AG09309 (cell line): ENCODE measurements at regions not wholly inside any gene's neighbourhood (a gene's known extent, or its start where the extent isn't known, plus 50 kb on each side); places are given as distances from the start of the nearest gene placed in this dataset.

Experiments
- DNase-seq: peaks from one replicate; pipeline ENCODE4 v3.0.0-alpha.2; 2010; ENCODE audit warnings: low read depth
- H3K4me3 ChIP-seq: 2 replicates; pipeline ENCODE4 v1.5.1; 2011; ENCODE audit warnings: mild to moderate bottlenecking, low read depth, low read length, moderate library complexity; ENCODE audit not compliant: control insufficient read depth
- CTCF ChIP-seq: IDR thresholded peaks from 2 replicates; pipeline ENCODE4 v1.5.1; 2011; ENCODE audit warnings: mild to moderate bottlenecking, low read depth, low read length, inconsistent platforms; ENCODE audit not compliant: insufficient read depth, control insufficient read depth; ENCODE audit errors: missing control alignments

- H3K4me3 ChIP-seq: no peak overlapping the region
- TF ChIP-seq CTCF: no peak
- DNase-seq: no peak
These were observed 159.0 kb upstream of the CTNNB1 start for GRCh38 chr3:41040256-41040655.

- H3K4me3 ChIP-seq: no peak overlapping the region
- no peak for DNase-seq
- TF ChIP-seq CTCF: no peak
These were observed 157.8 kb upstream of the CTNNB1 start for GRCh38 chr3:41041462-41041861.

GRCh38 chr3:41041899-41042298 lies 157.4 kb upstream of the CTNNB1 start:
- no peak overlapping the region for H3K4me3 ChIP-seq
- DNase-seq: no peak
- no peak for TF ChIP-seq CTCF

GRCh38 chr3:41044523-41044922 lies 154.8 kb upstream of the CTNNB1 start:
- DNase-seq: no peak
- no peak for TF ChIP-seq CTCF
- no peak overlapping the region for H3K4me3 ChIP-seq

- DNase-seq: no peak
- no peak for TF ChIP-seq CTCF
- H3K4me3 ChIP-seq: no peak overlapping the region
These were observed 153.8 kb upstream of the CTNNB1 start for GRCh38 chr3:41045491-41045890.

- H3K4me3 ChIP-seq: no peak overlapping the region
- TF ChIP-seq CTCF: no peak
- no peak for DNase-seq
These were observed 149.2 kb upstream of the CTNNB1 start for GRCh38 chr3:41050144-41050543.

- no peak for TF ChIP-seq CTCF
- H3K4me3 ChIP-seq: no peak overlapping the region
- no peak for DNase-seq
These were observed 146.1 kb upstream of the CTNNB1 start for GRCh38 chr3:41053220-41053619.
